GM10248 (cell line): ENCODE measurements at regions not wholly inside any gene's neighbourhood (a gene's known extent, or its start where the extent isn't known, plus 50 kb on each side); places are given as distances from the start of the nearest gene placed in this dataset.
A peak's percentile ranks its signal among the peaks of the same experiment; 100 is the strongest.

Experiments used
- CTCF ChIA-PET: fragments of 300-600 bp; sonication (Branson Sonifier 250); formaldehyde crosslinking; extraction: SDS; loops from one replicate; lab custom pipeline; 2021; ENCODE audit warnings: antibody characterized with exemption; lab: Yijun Ruan, JAX
- POLR2A ChIA-PET: fragments of 350-650 bp; sonication (Branson Sonifier 250); formaldehyde crosslinking; extraction: SDS; loops from one replicate; lab custom pipeline; 2020; ENCODE audit warnings: antibody characterized with exemption; lab: Yijun Ruan, JAX
- DNase-seq: peaks from one replicate; pipeline ENCODE4 v3.0.0; 2012; ENCODE audit errors: extremely low spot score
- TF ChIP-seq, protein P1 (sequence below): IDR thresholded peaks from 2 replicates; pipeline ENCODE4 v1.5.1; 2012; ENCODE audit warnings: mild to moderate bottlenecking, low read depth; ENCODE audit errors: extremely low read depth, missing control alignments, control extremely low read depth

- CTCF ChIA-PET, result interaction anchor here (0.9 to 1.1 kb wide), 2 partner anchors 9 to 15 kb away, joined by 3 to 5 read pairs; no protein-coding TSS in a partner anchor
- DNase-seq, result no peak
- POLR2A ChIA-PET, result no interaction called here
- TF ChIP-seq, protein P1, sequence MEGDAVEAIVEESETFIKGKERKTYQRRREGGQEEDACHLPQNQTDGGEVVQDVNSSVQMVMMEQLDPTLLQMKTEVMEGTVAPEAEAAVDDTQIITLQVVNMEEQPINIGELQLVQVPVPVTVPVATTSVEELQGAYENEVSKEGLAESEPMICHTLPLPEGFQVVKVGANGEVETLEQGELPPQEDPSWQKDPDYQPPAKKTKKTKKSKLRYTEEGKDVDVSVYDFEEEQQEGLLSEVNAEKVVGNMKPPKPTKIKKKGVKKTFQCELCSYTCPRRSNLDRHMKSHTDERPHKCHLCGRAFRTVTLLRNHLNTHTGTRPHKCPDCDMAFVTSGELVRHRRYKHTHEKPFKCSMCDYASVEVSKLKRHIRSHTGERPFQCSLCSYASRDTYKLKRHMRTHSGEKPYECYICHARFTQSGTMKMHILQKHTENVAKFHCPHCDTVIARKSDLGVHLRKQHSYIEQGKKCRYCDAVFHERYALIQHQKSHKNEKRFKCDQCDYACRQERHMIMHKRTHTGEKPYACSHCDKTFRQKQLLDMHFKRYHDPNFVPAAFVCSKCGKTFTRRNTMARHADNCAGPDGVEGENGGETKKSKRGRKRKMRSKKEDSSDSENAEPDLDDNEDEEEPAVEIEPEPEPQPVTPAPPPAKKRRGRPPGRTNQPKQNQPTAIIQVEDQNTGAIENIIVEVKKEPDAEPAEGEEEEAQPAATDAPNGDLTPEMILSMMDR, result no peak
Observed at GRCh38 chr1:221636967-221637366, 104.9 kb downstream of the DUSP10 start.

DNA sequence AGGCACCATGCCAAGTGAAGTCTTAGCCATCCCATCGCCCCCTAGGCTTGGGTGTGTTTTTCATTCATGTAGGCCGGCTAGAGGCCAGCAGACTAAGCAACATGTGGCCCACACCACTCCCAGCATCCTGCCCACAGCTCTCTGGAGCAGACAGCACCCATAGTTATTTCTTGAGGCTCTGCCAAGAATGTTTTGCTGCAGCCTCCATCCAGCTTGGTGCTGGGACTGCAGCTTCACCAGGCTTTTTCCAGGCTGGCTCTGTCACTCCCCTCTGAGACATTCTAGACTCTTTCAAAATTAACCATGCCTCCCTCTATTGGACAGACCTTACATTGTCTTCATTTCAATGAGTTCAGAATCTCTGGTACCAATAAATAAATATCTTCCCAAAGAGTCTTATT is 104.2 kb downstream of the DUSP10 start:
- ChIA-PET POLR2A (no interaction called here), CTCF (interaction anchor here (0.9 kb wide), 1 partner anchor 8 kb away, joined by 5 read pairs; no protein-coding TSS in a partner anchor)
- TF ChIP-seq, protein P1, result no peak
- no peak for DNase-seq

GRCh38 chr1:221638595-221638994 is 103.3 kb downstream of the DUSP10 start:
- TF ChIP-seq, protein P1, result no peak
- no peak for DNase-seq
- ChIA-PET CTCF (no interaction called here), POLR2A (no interaction called here)

DNA sequence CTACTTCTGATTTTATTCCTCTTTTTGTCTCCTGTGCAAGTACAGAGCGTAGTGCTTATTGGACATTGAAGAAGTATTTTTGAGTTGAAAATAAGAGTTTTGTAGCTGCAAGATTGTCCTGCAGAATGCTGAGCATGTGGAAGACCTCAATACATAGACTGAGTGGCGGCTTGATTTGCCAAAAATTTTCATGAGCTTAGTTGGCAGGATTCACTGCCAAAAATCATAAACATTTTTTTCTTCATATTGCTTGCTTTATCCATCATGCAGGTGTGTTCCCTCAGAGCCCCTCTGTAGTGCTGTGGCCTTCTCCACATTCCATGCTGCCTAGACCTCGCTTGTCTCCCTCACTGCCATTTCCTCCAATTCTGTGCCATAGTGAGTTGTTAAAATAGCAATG is 100.1 kb downstream of the DUSP10 start:
- ChIA-PET CTCF (interaction anchor here (1.0 to 2.9 kb wide), 6 partner anchors 10 to 282 kb away, joined by 3 to 8 read pairs (median 3); no protein-coding TSS in a partner anchor), POLR2A (no interaction called here)

DNA sequence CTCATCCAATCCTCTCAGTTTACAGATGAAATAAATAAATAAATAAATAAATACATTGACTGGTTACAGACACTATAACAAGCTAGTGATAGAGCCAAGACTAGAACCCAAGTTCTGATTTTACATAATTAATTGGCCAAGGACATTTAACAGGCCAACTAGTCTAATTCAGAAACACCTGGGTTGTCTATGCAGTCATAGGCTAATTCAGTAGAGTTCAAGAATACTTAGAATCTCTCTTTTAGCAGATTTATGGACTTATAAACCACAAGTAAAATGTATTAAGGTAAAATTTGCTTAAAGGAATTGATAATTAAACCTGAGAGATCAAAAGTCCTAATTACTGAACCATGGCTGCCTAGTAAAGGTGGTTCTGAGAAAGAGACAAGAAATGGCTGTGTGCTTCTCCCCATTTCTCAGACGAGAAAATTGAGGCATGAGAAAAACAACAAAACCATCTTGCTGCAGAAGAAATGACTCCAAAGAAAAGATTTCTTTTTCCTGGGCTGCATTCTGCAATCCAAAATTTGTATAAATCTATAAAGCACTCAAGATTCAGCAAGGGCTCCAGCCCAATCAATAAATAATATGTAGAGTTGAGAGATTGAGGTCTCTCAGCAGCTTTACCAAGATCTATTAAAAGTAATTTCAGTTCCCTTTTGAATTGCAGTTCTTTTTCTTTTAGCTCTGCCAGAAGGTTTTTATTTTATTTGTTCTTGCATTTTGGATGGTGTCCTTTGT is 98.3 kb downstream of the DUSP10 start:
- TF ChIP-seq, protein P1, result no peak
- peak; percentile 38 for DNase-seq
- CTCF ChIA-PET, result interaction anchor here (0.9 to 1.0 kb wide), 2 partner anchors 23 to 131 kb away, joined by 3 read pairs; no protein-coding TSS in a partner anchor
- POLR2A ChIA-PET, result no interaction called here

More for the DNA sequence above, 100.1 kb downstream of the DUSP10 start:
- DNase-seq, result no peak
- TF ChIP-seq, protein P1, result no peak

- ChIA-PET CTCF (interaction anchor here (0.9 to 1.0 kb wide), 2 partner anchors 23 to 130 kb away, joined by 3 read pairs; no protein-coding TSS in a partner anchor), POLR2A (no interaction called here)
- TF ChIP-seq, protein P1, result no peak
- no peak for DNase-seq
Observed at GRCh38 chr1:221644145-221644448, 97.8 kb downstream of the DUSP10 start.
